Thymus (tissue), 11 donors: ENCODE measurements at regions not wholly inside any gene's neighbourhood (a gene's known extent, or its start where the extent isn't known, plus 50 kb on each side); places are given as distances from the start of the nearest gene placed in this dataset.

Experiments
- DNase-seq, 9 donors: peaks; one replicate each; pipeline ENCODE4 v3.0.0-alpha.2; 2013; ENCODE audit warnings: low spot score in 9 of 9, low read depth in 6 of 9, missing footprints in 1 of 9
- H3K27ac ChIP-seq, 2 donors: one replicate each; pipeline ENCODE4 v1.5.1; 2013; ENCODE audit warnings: control low read depth in 1 of 2, low read depth in 1 of 2, low read length in 1 of 2, mild to moderate bottlenecking in 1 of 2, moderate library complexity in 1 of 2
- H3K27me3 ChIP-seq, 2 donors: one replicate each; pipeline ENCODE4 v1.5.1; 2013; ENCODE audit warnings: low read length in 1 of 2; ENCODE audit not compliant: control insufficient read depth in 2 of 2, insufficient read depth in 1 of 2
- H3K36me3 ChIP-seq, 2 donors: one replicate each; pipeline ENCODE4 v1.5.1; 2013; ENCODE audit warnings: low read length in 1 of 2, mild to moderate bottlenecking in 1 of 2, moderate library complexity in 1 of 2; ENCODE audit not compliant: control insufficient read depth in 2 of 2, insufficient read depth in 2 of 2
- H3K4me1 ChIP-seq, 2 donors: one replicate each; pipeline ENCODE4 v1.5.1; 2013; ENCODE audit warnings: low read length in 2 of 2; ENCODE audit not compliant: control insufficient read depth in 2 of 2, insufficient read depth in 2 of 2
- H3K4me3 ChIP-seq, 2 donors: one replicate each; pipeline ENCODE4 v1.5.1; 2013; ENCODE audit warnings: low read length in 2 of 2, control low read depth in 1 of 2, mild to moderate bottlenecking in 1 of 2
- H3K9me3 ChIP-seq, 2 donors: one replicate each; pipeline ENCODE4 v1.5.1; 2013; ENCODE audit warnings: low read length in 1 of 2, mild to moderate bottlenecking in 1 of 2; ENCODE audit not compliant: control insufficient read depth in 2 of 2, insufficient read depth in 1 of 2
- WGBS: extraction: QIAGEN DNeasy Blood & Tissue Kit; methylation state at CpG from one replicate; pipeline ENCODE4 v1.1.7; 2013; 5-methylcytosine and 5-hydroxymethylcytosine counted together
- donor health status: healthy.

DNA sequence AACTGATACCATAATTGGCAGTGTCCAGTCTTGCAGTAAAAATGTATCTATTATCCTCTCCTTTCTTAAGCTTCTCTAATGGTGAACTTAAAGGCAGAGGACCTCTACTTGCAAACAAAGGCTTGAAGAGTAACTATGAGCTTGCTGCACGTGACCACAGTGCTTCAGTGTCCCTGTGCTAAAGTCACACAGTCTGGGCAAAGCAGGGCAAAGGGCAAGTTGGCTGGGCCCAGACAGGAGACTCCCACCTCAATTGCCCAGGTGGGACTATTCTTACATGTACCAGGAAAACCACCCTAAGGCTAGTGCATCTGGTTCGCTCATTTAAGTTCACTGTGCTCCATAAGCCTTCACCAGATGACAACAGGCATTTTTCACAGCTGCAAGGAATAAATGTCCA lies 374.2 kb upstream of the PROX1 start:
- no peak overlapping the region for H3K4me3 ChIP-seq
- H3K9me3 ChIP-seq: no peaks in the 10 kb centered on the region
- no peak overlapping the region for H3K27ac ChIP-seq
- H3K27me3 ChIP-seq: peaks cover 0 to 3% of the 10 kb centered on the region in 2 donors
- no peaks in the 10 kb centered on the region for H3K36me3 ChIP-seq
- 85% methylated on average over 2 of the region's 2 CpGs for WGBS
- H3K4me1 ChIP-seq: no peaks in the 10 kb centered on the region
- DNase-seq: no peak

DNA sequence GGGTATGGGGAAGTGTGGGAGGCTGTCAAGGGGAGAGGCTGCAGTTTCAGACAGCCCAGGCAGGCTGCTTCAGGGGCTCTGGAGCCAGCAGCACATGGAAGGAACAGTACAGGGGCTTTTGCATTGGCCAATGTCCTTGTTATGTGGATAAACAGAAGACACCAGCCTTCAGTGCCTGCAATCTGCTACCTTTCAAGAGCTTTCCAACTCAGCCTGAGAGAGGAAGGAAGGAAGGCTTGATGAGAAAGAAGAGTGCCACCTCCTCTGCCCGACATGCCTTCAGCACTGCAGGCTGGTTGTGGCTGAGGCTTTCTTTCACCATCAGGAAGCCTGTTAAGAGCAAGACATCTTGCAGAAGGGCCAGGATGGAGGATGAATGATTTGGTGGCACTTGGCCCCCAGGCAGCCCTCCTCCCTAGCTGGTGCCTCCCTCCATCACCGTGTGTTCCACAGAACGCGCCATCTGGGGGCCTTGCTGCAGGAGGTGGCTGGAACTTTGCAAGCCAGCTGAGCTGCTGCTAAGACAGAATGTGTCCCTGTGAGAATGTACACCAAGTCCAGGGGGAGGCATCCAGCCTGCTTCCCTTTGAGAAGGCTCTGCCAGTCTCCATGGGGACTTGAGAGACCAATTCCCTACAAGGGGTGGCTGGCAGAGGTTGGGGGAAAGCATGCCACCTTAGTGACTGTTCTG lies 372.4 kb upstream of the PROX1 start:
- WGBS: 69% methylated on average over 4 of the region's 4 CpGs
- no peak overlapping the region for H3K27ac ChIP-seq
- no peak for DNase-seq

DNA sequence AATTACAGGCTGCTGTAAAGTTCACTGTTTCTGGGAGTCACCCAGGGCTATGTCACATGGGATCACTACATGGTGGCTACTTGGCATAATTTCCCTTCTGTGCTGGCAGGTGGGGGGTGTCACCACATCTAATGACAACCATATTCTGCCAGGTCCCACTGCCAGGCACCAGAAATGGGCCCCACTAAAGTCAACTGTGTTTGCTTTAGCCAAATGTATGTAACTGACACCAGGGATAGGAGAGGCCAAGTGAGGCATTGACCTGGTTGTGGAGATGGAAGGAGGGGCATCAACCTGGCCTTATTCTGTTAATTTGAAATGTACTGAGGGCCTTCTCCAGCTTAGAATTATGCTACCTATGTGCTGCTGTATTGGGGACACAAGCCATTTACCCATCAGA lies 370.6 kb upstream of the PROX1 start:
- H3K4me1 ChIP-seq: no peaks in the 10 kb centered on the region
- H3K27ac ChIP-seq: no peak overlapping the region
- no peak overlapping the region for H3K4me3 ChIP-seq
- no peaks in the 10 kb centered on the region for H3K9me3 ChIP-seq
- H3K27me3 ChIP-seq: peaks cover 0 to 3% of the 10 kb centered on the region in 2 donors
- H3K36me3 ChIP-seq: no peaks in the 10 kb centered on the region
- DNase-seq: no peak

More for the DNA sequence above, 372.4 kb upstream of the PROX1 start:
- Histone ChIP-seq H3K4me3 (no peak overlapping the region), H3K9me3 (no peaks in the 10 kb centered on the region), H3K27me3 (peaks cover 0 to 3% of the 10 kb centered on the region in 2 donors), H3K4me1 (no peaks in the 10 kb centered on the region), H3K36me3 (no peaks in the 10 kb centered on the region)

DNA sequence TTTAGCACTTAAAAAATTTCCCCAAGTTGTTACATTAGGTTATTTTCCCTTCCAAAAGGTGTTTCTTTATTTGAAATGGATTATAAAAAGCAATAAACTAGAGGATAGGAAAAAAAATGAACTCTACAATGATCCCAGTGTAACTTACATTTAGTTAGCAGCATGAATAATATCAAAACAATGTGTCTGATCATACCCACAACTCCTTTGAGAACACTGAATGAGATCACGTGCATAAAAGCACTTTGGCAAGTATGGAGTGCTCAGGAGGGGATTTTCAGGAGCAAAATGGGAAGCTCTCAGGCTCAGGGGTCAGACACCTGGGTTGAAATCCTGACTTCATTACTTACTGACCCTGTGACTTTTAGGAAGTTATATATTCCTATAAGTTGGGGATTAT lies 369.7 kb upstream of the PROX1 start:
- no peak for DNase-seq
- Histone ChIP-seq H3K27ac (no peak overlapping the region), H3K36me3 (no peaks in the 10 kb centered on the region), H3K4me1 (no peaks in the 10 kb centered on the region), H3K4me3 (no peak overlapping the region), H3K9me3 (peaks cover 0 to 3% of the 10 kb centered on the region in 2 donors), H3K27me3 (peaks cover 0 to 3% of the 10 kb centered on the region in 2 donors)
- WGBS: 50% methylated on average over 1 of the region's 1 CpG

DNA sequence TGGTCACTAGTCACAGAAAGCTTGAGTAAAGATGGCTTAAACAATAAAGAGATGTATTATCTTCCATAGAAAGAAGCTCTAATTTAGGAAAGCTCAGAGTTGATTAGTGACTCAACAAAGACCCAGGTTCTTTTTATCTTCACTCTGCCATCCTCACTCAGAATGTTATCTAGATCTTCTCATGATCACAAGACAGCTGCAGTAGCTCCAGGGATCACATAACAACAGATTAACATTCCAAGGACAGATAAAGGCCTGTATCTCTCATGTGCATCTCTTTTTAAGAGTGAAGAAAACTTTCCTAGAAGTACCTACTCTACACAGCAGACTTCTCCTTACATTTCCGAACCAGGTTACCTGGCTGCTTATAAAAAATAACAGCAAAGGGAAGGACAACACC lies 368.7 kb upstream of the PROX1 start:
- Histone ChIP-seq H3K4me1 (no peaks in the 10 kb centered on the region), H3K9me3 (peaks cover 0 to 3% of the 10 kb centered on the region in 2 donors), H3K4me3 (no peak overlapping the region), H3K27me3 (peaks cover 0 to 3% of the 10 kb centered on the region in 2 donors), H3K36me3 (no peaks in the 10 kb centered on the region), H3K27ac (no peak overlapping the region)
- DNase-seq: no peak
- 96% methylated on average over 1 of the region's 1 CpG for WGBS

DNA sequence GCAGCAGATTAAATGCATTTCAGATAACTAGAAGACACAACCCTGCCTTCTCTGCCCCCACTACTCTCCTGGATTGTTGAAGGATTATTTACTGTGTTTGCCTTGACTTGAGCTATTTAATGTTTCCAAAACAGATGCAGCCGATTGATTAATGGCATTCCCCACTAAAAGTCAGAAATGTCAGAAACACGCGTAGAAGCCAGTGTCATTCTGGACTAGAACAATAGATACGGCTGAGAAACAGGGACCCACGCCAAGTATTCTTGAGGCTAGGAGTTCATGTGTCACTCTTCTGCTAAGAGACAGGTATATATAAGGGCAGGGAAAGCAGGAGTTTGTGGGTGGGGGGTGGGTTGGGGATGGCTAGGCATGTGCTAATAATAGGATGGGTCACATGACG lies 366.7 kb upstream of the PROX1 start:
- Histone ChIP-seq H3K27me3 (no peaks in the 10 kb centered on the region), H3K4me3 (no peak overlapping the region), H3K27ac (no peak overlapping the region), H3K9me3 (peaks cover 0 to 3% of the 10 kb centered on the region in 2 donors), H3K4me1 (no peaks in the 10 kb centered on the region), H3K36me3 (no peaks in the 10 kb centered on the region)
- WGBS: 83% methylated on average over 6 of the region's 6 CpGs
- DNase-seq: no peak

DNA sequence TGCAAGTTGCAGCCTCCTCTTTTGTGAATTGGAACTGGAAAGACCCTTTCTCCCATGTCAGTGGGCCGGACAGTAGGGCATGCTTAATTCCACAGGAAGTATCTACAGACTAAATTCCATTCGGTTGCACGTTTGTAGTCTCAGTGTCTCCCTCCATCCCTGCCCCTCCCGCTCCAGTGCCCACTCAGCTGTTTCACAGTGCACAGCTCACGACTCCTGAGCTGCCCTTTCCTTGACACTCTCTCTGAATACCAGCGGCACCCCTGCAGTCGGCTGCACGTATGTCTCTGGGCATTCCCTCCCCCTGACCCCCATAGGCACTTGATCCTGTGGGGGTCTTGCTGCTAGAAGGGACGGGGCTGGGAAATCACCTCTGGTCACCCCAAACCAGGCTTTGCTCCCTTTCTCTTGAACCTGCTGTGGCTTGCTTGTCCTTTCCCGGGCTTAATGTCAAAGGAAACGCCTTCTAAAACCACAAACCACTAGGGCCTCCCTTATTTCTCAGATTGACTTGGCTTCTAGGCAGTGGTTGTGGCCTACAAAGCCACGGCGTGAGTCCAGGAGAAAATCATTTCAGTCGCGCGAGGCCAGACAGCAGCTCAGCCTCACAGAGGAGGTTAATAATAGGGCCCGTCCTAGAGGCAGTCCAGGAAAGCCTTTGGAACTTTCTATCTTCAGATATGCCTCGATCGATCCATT lies 365.3 kb upstream of the PROX1 start:
- 48% methylated on average over 19 of the region's 19 CpGs for WGBS
- peaks cover 0 to 3% of the 10 kb centered on the region in 2 donors for H3K9me3 ChIP-seq
- H3K4me1 ChIP-seq: no peaks in the 10 kb centered on the region
- no peak overlapping the region for H3K27ac ChIP-seq
- H3K27me3 ChIP-seq: no peaks in the 10 kb centered on the region
- no peak overlapping the region for H3K4me3 ChIP-seq
- H3K36me3 ChIP-seq: no peaks in the 10 kb centered on the region
- no peak for DNase-seq

DNA sequence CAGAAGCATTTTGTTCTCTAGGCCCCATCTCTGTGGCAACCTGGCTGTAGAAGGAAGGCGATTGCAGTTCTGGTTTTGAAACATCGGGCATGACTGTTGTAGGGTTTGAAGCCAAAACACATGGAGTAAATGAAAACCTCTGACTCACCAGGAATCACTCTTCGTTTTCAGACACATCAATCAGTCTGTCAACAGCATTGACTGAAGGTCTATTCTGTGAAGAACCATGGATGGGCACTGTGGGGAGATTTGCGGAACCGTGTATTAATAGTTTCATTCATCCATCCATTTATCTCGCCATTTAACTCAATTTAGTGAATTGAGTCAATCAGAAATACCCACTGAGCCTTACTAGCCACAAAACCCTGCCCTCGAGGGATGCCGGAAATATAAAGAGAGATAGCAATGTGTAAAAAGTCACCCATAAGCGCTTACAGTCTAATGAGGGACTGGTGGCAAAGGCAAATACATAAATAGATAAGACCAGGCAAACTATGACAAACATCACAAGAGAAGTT lies 364.6 kb upstream of the PROX1 start:
- 88% methylated on average over 9 of the region's 9 CpGs for WGBS
- H3K27me3 ChIP-seq: no peaks in the 10 kb centered on the region

DNA sequence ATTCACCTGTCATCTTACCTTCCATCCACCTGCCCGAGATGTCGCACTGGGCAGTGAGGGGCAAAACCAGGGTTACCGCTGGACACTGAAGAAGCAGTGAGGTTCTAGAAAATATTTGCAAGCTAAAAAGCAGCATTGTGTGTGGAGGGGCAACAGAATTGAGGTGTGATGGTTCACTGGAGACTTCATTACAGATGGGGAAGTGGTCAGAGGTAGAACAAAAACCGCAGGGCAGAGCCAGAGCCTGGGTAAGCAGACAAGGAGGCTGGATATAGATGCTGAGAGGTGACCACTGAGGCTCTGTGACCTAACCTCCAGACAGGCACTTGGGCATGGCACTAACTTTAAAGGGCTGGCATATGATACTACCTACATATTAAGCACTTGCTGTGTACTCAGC lies 363.9 kb upstream of the PROX1 start:
- Histone ChIP-seq H3K4me1 (no peaks in the 10 kb centered on the region), H3K4me3 (no peak overlapping the region), H3K36me3 (no peaks in the 10 kb centered on the region), H3K27me3 (no peaks in the 10 kb centered on the region), H3K9me3 (peaks cover 0 to 3% of the 10 kb centered on the region in 2 donors), H3K27ac (no peak overlapping the region)
- DNase-seq: no peak
- 82% methylated on average over 4 of the region's 4 CpGs for WGBS

More for the DNA sequence above, 364.6 kb upstream of the PROX1 start:
- H3K4me3 ChIP-seq: no peak overlapping the region
- peaks cover 0 to 3% of the 10 kb centered on the region in 2 donors for H3K9me3 ChIP-seq
- H3K4me1 ChIP-seq: no peaks in the 10 kb centered on the region
- H3K27ac ChIP-seq: no peak overlapping the region
- no peaks in the 10 kb centered on the region for H3K36me3 ChIP-seq
- DNase-seq: no peak
